ENCODE measurements at regions not wholly inside any gene's neighbourhood (a gene's known extent, or its start where the extent isn't known, plus 50 kb on each side); places are given as distances from the start of the nearest gene placed in this dataset.

DNA sequence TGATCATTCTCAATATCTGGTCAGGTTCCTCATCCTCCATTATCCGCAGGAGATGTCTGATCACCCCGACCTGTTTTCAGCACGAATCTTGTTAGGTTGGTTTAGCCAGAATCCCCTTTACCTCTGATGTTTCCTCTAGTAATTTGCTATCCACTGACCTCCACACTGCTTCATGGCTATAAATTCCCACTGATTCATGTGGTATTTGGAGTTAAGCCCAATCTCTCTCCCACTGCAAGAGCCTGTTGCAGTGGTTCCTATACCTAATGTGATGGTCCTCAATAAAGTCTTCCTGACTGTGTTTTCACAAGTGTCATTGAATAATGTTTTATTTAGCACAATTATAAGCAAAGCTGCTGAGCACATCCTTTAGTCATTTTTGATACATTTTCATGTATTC, 124.8 kb upstream of the CNTN3 start:
- Histone ChIP-seq H3K9me3 (replicated peaks in 1 of 11) (no peaks in the 10 kb centered on the region), H3K27ac (no peak overlapping the region), H3K27me3 (no peaks in the 10 kb centered on the region), H3K4me2 (no peak overlapping the region), H3K4me3 (no peak overlapping the region), H3K9ac (no peak overlapping the region), H3K4me1 (no peaks in the 10 kb centered on the region), H3K36me3 (no peaks in the 10 kb centered on the region), H4K20me1 (no peaks in the 10 kb centered on the region)
- TF ChIP-seq Cebpa-rat (IDR thresholded peaks at IDR 0.05) = no peak

DNA sequence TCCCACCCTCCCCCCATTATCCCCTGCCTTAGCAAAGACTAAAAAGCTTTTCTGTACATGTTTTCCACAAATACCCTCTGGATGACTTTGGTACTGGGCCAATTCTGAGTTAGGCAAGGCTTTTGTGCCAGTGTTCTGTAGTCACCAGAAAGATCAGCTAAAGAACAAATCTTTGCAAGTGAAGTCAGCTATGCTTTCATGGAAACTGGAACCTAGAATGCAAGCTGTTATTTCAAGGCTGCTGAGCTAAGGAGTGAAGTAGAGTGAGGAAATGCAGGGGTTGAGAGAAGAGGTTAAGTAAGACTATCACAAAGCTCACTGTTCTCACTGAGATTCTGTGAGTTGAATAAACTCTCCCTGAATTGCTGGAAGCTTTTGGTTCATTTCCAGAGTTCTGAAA, 107.8 kb upstream of the CNTN3 start:
- H3K9ac ChIP-seq = no peak overlapping the region
- no peaks in the 10 kb centered on the region for H3K4me1 ChIP-seq
- H3K4me2 ChIP-seq = no peak overlapping the region
- H3K9me3 ChIP-seq (replicated peaks in 1 of 11) = no peaks in the 10 kb centered on the region
- H3K27me3 ChIP-seq = no peaks in the 10 kb centered on the region
- H4K20me1 ChIP-seq = no peaks in the 10 kb centered on the region
- no peaks in the 10 kb centered on the region for H3K36me3 ChIP-seq
- no peak overlapping the region for H3K27ac ChIP-seq
- TF ChIP-seq Cebpa-rat (IDR thresholded peaks at IDR 0.05) = no peak
- no peak overlapping the region for H3K4me3 ChIP-seq

DNA sequence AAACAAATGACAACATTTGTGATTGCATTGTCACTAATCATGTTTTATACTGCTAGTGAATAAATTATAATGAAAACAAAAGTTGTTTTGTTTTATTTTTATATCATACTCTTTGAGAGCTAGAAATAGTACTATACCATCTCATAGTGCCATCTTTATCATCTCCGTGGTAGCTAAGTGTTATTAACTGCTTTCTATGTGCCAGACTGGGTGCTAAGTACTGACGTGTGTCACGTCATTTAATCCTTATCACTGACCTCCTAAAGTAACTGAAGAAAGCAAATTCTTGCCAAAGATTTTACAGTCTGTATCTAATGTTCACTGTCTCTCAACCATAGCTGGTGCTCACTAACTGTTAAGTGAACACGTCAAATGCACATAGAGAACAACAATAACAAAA, 99.5 kb upstream of the CNTN3 start:
- Histone ChIP-seq H3K27me3 (no peaks in the 10 kb centered on the region), H3K27ac (no peak overlapping the region), H3K4me2 (no peak overlapping the region), H3K9me3 (replicated peaks in 1 of 11) (peaks cover 0 to 10% (median 7%) of the 10 kb centered on the region in 11 experiments; a peak in 12 of 22 replicates), H4K20me1 (no peaks in the 10 kb centered on the region), H3K4me3 (no peak overlapping the region), H3K36me3 (no peaks in the 10 kb centered on the region), H3K9ac (no peak overlapping the region), H3K4me1 (no peaks in the 10 kb centered on the region)
- no peak for TF ChIP-seq Cebpa-rat (IDR thresholded peaks at IDR 0.05)

DNA sequence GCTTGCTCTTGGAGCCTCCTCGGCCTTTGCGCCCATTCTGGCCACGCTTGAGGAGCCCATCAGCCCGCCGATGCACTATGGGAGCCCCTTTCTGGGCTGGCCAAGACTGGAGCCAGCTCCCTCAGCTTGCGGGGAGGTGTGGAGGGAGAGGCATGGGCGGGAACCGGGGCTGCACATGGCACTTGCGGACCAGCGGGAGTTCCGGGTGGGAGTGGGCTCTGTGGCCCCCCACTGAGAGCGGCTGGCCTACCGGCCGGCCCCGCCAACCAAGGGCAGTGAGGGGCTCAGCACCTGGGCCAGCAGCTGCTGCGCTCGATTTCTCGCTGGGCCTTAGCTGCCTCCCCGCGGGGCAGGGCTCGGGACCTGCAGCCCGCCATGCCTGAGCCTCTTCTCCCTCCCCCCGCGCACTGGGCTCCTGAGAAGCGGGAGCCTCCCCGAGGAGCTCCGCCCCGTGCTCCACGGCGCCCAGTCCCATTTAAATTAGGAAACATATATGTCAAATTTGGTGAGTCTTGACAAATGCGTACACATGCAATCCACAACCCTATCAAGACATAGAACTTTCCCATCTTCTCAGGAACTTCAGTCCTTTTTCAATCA, 97.6 kb upstream of the CNTN3 start:
- H4K20me1 ChIP-seq = no peaks in the 10 kb centered on the region
- H3K27me3 ChIP-seq = no peaks in the 10 kb centered on the region
- H3K9me3 ChIP-seq (replicated peaks in 1 of 11) = peaks cover 0 to 10% (median 7%) of the 10 kb centered on the region in 11 experiments; a peak in 12 of 22 replicates
- H3K9ac ChIP-seq = no peak overlapping the region
- no peak overlapping the region for H3K4me2 ChIP-seq
- TF ChIP-seq Cebpa-rat (IDR thresholded peaks at IDR 0.05) = no peak
- H3K4me1 ChIP-seq = no peaks in the 10 kb centered on the region
- H3K4me3 ChIP-seq = no peak overlapping the region
- H3K36me3 ChIP-seq = no peaks in the 10 kb centered on the region
- no peak overlapping the region for H3K27ac ChIP-seq

DNA sequence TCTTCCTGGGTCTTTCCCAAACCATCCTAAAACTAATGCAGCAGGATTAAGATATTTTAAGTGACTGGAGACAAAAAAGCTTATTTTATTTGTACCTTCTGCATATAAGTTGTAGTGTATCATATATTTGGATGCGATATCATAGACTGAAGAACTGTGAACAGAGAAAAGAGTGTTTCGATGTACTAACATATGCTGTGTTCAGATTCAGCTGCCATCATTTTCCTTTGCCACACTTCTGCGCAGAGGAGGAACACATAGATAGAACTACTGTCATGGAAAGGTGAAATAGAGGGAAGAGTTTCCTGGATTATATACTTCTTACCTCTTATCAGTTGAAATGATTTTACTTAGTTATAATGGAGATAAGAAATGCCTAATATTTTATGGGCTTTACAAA, 95.5 kb upstream of the CNTN3 start:
- Histone ChIP-seq H3K9me3 (replicated peaks in 1 of 11) (peaks cover 0 to 10% (median 7%) of the 10 kb centered on the region in 11 experiments; a peak in 12 of 22 replicates), H3K4me3 (no peak overlapping the region), H3K27ac (no peak overlapping the region), H3K9ac (no peak overlapping the region), H3K4me2 (no peak overlapping the region), H3K27me3 (no peaks in the 10 kb centered on the region), H3K36me3 (no peaks in the 10 kb centered on the region), H3K4me1 (no peaks in the 10 kb centered on the region), H4K20me1 (no peaks in the 10 kb centered on the region)
- TF ChIP-seq Cebpa-rat (IDR thresholded peaks at IDR 0.05) = no peak

DNA sequence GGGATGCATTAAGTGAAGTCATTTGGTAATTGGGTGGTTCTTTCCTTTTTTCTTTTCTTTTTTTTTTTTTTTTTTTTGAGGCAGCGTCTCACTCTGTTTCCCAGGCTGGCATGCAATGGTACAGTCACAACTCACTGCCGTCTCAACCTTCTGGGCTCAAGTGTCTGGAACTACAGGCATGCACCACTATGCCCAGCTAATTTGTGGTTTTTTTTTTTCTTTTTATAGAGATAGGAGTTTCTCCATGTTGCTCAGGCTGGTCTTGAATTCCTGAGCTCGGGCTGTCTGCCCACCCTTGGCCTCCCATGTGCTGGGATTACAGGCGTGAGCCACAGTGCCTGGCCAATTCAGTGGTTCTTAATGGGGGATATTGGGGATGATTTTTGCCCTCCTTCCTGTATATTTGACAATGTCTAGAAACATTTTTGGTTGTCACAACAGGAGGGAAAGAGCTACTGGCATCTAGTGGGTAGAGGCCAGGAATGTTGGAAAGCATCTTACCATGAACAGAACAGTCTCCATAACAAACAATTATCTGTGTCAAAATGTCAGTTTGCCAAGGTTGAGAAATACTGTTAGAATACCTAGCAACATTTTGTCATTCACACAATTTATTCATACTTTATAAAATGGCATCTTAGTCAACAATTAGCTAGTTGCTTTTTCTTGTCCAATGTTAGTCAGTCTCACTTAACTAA, 79.4 kb upstream of the CNTN3 start:
- Histone ChIP-seq H3K27ac (no peak overlapping the region), H4K20me1 (no peaks in the 10 kb centered on the region), H3K9ac (no peak overlapping the region), H3K4me2 (no peak overlapping the region), H3K9me3 (replicated peaks in 1 of 11) (no peaks in the 10 kb centered on the region), H3K27me3 (no peaks in the 10 kb centered on the region), H3K4me3 (no peak overlapping the region), H3K36me3 (no peaks in the 10 kb centered on the region), H3K4me1 (no peaks in the 10 kb centered on the region)
- no peak for TF ChIP-seq Cebpa-rat (IDR thresholded peaks at IDR 0.05)

DNA sequence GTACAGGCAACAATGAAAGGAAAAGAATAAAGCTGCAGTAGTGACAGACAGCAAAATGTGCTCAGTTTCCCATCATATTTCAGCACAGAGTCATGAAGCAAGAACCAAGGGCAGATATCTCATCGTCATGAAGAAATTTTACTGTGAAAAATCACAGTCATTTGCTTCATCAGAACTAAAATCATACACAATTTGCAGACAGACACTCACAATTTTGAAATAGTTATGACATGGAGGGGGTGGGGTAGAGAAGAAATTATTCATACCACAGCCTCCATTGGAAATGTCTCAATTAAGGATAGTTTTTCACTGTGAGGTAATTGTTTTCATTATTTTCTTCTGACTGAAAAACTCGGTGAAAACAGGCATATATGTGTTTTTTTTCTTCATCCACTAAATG, 78.8 kb upstream of the CNTN3 start:
- Histone ChIP-seq H3K27ac (no peak overlapping the region), H3K4me1 (no peaks in the 10 kb centered on the region)

DNA sequence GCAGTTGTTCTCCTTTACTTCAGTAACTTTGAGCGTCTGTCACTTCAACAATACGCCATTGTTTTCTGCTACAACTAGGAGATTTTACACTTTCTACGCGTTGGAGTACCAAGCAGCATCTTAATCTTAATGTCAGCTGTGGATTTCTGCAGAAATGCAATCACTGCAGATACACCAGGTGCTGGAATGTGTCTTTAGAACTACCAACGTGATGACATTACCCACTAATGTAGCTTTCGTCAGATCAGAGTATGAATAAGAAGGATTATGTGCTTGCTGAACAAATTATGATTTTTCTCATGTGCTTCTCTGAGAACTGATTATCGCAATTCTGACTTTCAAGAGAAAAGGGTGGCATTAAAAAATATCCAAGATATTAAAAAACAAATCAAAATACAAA, 77.5 kb upstream of the CNTN3 start:
- no peak overlapping the region for H3K27ac ChIP-seq
- H3K36me3 ChIP-seq = no peaks in the 10 kb centered on the region
- H3K27me3 ChIP-seq = no peaks in the 10 kb centered on the region
- H3K9ac ChIP-seq = no peak overlapping the region
- no peak for TF ChIP-seq Cebpa-rat (IDR thresholded peaks at IDR 0.05)
- no peaks in the 10 kb centered on the region for H3K9me3 ChIP-seq (replicated peaks in 1 of 11)
- H3K4me2 ChIP-seq = no peak overlapping the region
- no peaks in the 10 kb centered on the region for H4K20me1 ChIP-seq
- no peaks in the 10 kb centered on the region for H3K4me1 ChIP-seq
- no peak overlapping the region for H3K4me3 ChIP-seq

More for the DNA sequence above, 78.8 kb upstream of the CNTN3 start:
- Histone ChIP-seq H3K4me2 (no peak overlapping the region), H3K36me3 (no peaks in the 10 kb centered on the region), H3K4me3 (no peak overlapping the region), H3K27me3 (no peaks in the 10 kb centered on the region), H4K20me1 (no peaks in the 10 kb centered on the region), H3K9me3 (replicated peaks in 1 of 11) (no peaks in the 10 kb centered on the region), H3K9ac (no peak overlapping the region)
- no peak for TF ChIP-seq Cebpa-rat (IDR thresholded peaks at IDR 0.05)

DNA sequence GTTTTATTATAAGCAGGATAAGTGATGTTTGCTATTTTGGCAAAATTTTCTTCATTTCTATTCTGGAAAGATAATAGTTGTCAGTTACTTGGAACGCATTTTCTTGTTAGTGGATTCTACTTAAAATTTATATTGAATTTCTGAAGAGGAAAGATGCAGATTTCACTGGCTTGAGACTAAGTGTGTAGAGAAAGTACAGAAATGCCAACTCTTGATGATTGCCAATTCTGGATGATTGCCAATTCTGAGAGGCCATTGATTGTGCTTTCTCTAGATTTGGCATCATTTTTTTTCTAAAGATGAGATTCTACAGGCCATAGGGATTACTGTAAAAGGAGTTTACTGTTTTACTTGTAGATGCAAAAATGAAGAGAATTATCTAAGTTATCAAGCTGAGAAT, 58.9 kb upstream of the CNTN3 start:
- Histone ChIP-seq H3K36me3 (no peaks in the 10 kb centered on the region), H3K4me2 (no peak overlapping the region), H3K4me1 (no peaks in the 10 kb centered on the region), H4K20me1 (no peaks in the 10 kb centered on the region), H3K27me3 (no peaks in the 10 kb centered on the region), H3K27ac (no peak overlapping the region), H3K9me3 (replicated peaks in 1 of 11) (peaks cover 0 to 1% (median 0%) of the 10 kb centered on the region in 11 experiments; a peak in 3 of 22 replicates), H3K4me3 (no peak overlapping the region), H3K9ac (no peak overlapping the region)
- no peak for TF ChIP-seq Cebpa-rat (IDR thresholded peaks at IDR 0.05)

DNA sequence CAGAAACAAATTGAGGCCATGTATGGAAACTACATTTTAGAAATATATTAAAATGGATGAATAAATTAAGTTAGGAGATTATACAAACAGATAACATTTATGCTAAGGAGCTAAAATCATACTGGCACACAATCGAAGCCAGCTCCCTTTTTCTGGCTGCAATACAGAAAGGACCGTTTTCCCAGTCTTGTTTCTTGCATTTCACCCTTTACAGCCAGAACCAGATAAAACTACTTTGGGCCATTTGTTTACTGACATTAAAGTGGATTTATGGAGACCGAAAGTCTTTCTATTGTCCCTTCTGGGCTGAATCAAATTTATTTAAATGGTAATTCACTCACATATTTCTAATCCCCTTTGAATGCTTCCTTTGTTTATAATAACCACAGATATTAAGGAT, 50.1 kb upstream of the CNTN3 start:
- no peak overlapping the region for H3K27ac ChIP-seq
- H3K9me3 ChIP-seq (replicated peaks in 1 of 11) = peaks cover 13 to 20% (median 16%) of the 10 kb centered on the region in 11 experiments
- no peak overlapping the region for H3K9ac ChIP-seq
- H3K4me2 ChIP-seq = no peak overlapping the region
- H4K20me1 ChIP-seq = no peaks in the 10 kb centered on the region
- no peak for TF ChIP-seq Cebpa-rat (IDR thresholded peaks at IDR 0.05)
- no peak overlapping the region for H3K4me3 ChIP-seq
- no peaks in the 10 kb centered on the region for H3K27me3 ChIP-seq
- no peaks in the 10 kb centered on the region for H3K36me3 ChIP-seq
- H3K4me1 ChIP-seq = peaks cover 10 to 14% (median 12%) of the 10 kb centered on the region in 10 experiments

Measured in BLaER1 treated with 17β-estradiol and CSF1 and Interleukin-3, amounts not matched to agents 10 nM and 100 nM (cell line).